Breast epithelium (tissue), 3 donors: ENCODE measurements at regions not wholly inside any gene's neighbourhood (a gene's known extent, or its start where the extent isn't known, plus 50 kb on each side); places are given as distances from the start of the nearest gene placed in this dataset.

Source experiments
- CTCF ChIP-seq, 3 donors: fragments of 450-650 bp; IDR thresholded peaks; one replicate each; pipeline ENCODE4 v1.5.1; 2016 to 2017; ENCODE audit warnings: antibody characterized with exemption in 3 of 3, mild to moderate bottlenecking in 3 of 3, moderate library complexity in 3 of 3
- POLR2A ChIP-seq: fragments of 450-650 bp; IDR thresholded peaks from one replicate; pipeline ENCODE4 v1.6.1; 2016; ENCODE audit warnings: antibody characterized with exemption, mild to moderate bottlenecking, moderate library complexity
- POLR2AphosphoS5 ChIP-seq, 3 donors: sonication (generic); formaldehyde crosslinking; IDR thresholded peaks; one replicate each; pipeline ENCODE4 v1.6.1; 2017; ENCODE audit warnings: antibody characterized with exemption in 3 of 3

DNA sequence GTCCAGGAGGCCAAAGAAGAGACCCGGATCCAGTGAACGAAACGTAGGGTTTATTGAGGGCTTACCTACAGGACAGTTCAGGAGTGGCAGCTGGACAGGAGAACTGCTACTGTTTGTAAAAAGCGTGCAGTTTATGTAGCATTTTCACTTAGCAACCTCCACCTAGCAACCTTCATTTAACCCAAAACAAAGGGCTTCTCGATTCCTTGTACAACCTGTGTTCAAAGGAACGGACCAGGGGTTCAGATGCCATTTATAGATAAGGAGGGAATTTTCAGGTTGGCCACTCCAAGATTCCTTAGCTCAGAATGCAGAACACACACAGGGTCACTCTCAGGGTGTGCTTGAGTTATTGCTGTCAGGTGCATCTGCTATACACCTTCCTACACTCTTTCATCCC lies 65.1 kb upstream of the YWHAQ start:
- TF ChIP-seq CTCF (IDR thresholded peaks at IDR 0.05): no peak
- no peak for TF ChIP-seq POLR2AphosphoS5 (IDR thresholded peaks at IDR 0.05)
- TF ChIP-seq POLR2A: no peak
